Activated naive CD4-positive, alpha-beta T cell treated with anti-CD3 and anti-CD28 coated beads for 36 hours (primary cell): ENCODE measurements at regions not wholly inside any gene's neighbourhood (a gene's known extent, or its start where the extent isn't known, plus 50 kb on each side); places are given as distances from the start of the nearest gene placed in this dataset.
"Not testable (repeated sequence)": the region's sequence is repeated elsewhere in the genome, so short reads cannot be mapped to it uniquely, and the experiment has no call there.

Source experiments
- CTCF ChIA-PET: fragments of 350-600 bp; sonication (Branson Sonifier 250); formaldehyde crosslinking; loops from one replicate; lab custom pipeline; 2021; ENCODE audit warnings: antibody characterized with exemption; lab: Charles Lee
- DNase-seq: peaks from one replicate; pipeline ENCODE4 v3.0.0-alpha.2; 2020
- H3K27ac Mint-ChIP-seq: one replicate; pipeline ENCODE4 v1.8.0; 2021; ENCODE audit warnings: mild to moderate bottlenecking, mixed read lengths
- H3K27me3 Mint-ChIP-seq: one replicate; pipeline ENCODE4 v1.8.0; 2021; ENCODE audit warnings: low read depth, mixed read lengths
- H3K36me3 Mint-ChIP-seq: one replicate; pipeline ENCODE4 v1.8.0; 2021; ENCODE audit warnings: low read depth, mixed read lengths
- H3K4me1 Mint-ChIP-seq: one replicate; pipeline ENCODE4 v1.8.0; 2021; ENCODE audit warnings: low read depth, mixed read lengths
- H3K4me3 Mint-ChIP-seq: one replicate; pipeline ENCODE4 v1.8.0; 2021; ENCODE audit warnings: mild to moderate bottlenecking, moderate library complexity, mixed read lengths
- H3K9me3 Mint-ChIP-seq: one replicate; pipeline ENCODE4 v1.8.0; 2021; ENCODE audit warnings: mixed read lengths
- intact Hi-C: fragments of 100-400 bp; cut with micrococcal nuclease; formaldehyde crosslinking; loops from one replicate; pipeline ENCODE4 v1.15.1; 2023

DNA sequence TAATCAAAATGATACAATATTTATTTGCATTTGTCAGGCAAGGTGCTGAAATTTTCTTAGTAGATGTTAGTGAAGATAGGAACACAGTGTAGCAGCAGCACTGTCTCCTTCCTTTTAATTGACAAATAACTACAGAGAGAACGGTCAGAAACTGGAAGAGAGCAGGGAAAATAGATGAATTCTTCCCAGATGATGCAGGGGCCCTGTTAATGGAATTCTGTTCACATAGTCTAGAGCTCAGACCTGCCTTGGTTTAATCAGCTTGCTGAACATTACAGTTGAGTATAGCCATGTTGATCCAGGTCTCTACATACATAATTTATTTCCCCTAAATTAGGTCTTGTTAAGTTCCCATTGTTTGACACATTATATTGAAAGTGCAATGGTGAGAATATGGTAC, 127.4 kb downstream of the SLC17A6 start:
- intact Hi-C loops, result no loop called here
- H3K27me3 Mint-ChIP-seq, result peaks cover 14% of the 10 kb centered on the region
- no peak for DNase-seq
- no peak overlapping the region for H3K4me3 Mint-ChIP-seq
- H3K27ac Mint-ChIP-seq, result no peak overlapping the region
- H3K4me1 Mint-ChIP-seq, result no peaks in the 10 kb centered on the region
- H3K36me3 Mint-ChIP-seq, result no peaks in the 10 kb centered on the region
- CTCF ChIA-PET, result interaction anchor here (0.6 kb wide), 1 partner anchor 208 kb away, joined by 3 read pairs; no protein-coding TSS in a partner anchor
- no peaks in the 10 kb centered on the region for H3K9me3 Mint-ChIP-seq

- Mint-ChIP-seq H3K4me1 (no peaks in the 10 kb centered on the region), H3K36me3 (no peaks in the 10 kb centered on the region), H3K9me3 (no peaks in the 10 kb centered on the region), H3K4me3 (no peak overlapping the region), H3K27me3 (peaks cover 13% of the 10 kb centered on the region), H3K27ac (no peak overlapping the region)
- DNase-seq, result no peak
- CTCF ChIA-PET, result no interaction called here
- intact Hi-C loops, result no loop called here
Measured at GRCh38 chr11:22461626-22462025, 123.4 kb downstream of the SLC17A6 start.

DNA sequence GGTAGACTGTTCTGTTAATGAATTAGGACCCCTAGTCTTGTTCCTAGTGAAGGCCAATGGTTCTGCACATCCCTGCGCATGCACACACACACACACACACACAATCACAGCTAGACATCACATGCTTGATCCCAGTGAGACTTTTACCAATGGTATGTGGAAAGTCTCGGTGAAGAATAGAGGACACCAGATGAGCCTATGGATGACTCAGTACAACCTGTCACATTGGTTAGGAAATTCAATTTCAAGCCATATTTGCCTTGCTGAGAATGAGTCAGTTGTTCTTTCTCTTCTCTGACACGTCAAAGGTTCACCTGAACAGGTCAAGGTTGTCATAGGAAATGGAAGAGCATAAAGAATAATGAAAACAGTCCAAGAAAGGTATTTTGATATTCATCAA, 122.0 kb downstream of the SLC17A6 start:
- H3K27ac Mint-ChIP-seq, result no peak overlapping the region
- intact Hi-C loops, result no loop called here
- H3K9me3 Mint-ChIP-seq, result no peaks in the 10 kb centered on the region
- DNase-seq, result no peak
- H3K36me3 Mint-ChIP-seq, result no peaks in the 10 kb centered on the region
- H3K4me1 Mint-ChIP-seq, result no peaks in the 10 kb centered on the region
- CTCF ChIA-PET, result no interaction called here
- peaks cover 13% of the 10 kb centered on the region for H3K27me3 Mint-ChIP-seq
- H3K4me3 Mint-ChIP-seq, result no peak overlapping the region

GRCh38 chr11:22459048-22459447, 120.9 kb downstream of the SLC17A6 start:
- intact Hi-C loops, result no loop called here
- H3K27ac Mint-ChIP-seq, result no peak overlapping the region

DNA sequence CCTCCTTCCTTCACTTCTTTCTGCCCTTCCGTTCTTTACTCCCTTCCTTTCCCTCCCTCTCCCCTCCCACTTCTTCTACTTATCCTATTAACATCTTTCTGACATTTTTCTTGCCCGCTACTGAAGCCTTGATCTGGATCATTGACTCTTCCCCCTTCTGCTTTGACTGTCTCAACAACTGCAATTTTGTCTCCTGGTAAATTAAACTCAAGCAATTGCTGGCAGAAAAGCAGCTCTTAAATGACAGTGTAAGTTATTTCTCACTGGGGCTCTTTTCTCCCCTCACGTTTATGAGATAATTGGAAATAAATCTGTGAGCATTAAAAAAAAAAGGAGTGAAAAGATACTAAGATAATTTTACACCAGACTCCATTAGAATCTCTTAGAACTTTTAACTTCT, 120.0 kb downstream of the SLC17A6 start:
- Mint-ChIP-seq H3K36me3 (no peaks in the 10 kb centered on the region), H3K9me3 (no peaks in the 10 kb centered on the region), H3K4me3 (no peak overlapping the region), H3K27ac (no peak overlapping the region), H3K27me3 (peaks cover 9% of the 10 kb centered on the region), H3K4me1 (no peaks in the 10 kb centered on the region)
- DNase-seq, result no peak
- intact Hi-C loops, result no loop called here
- CTCF ChIA-PET, result no interaction called here

More at GRCh38 chr11:22459048-22459447, 120.9 kb downstream of the SLC17A6 start:
- peaks cover 9% of the 10 kb centered on the region for H3K27me3 Mint-ChIP-seq
- H3K4me3 Mint-ChIP-seq, result no peak overlapping the region
- H3K4me1 Mint-ChIP-seq, result no peaks in the 10 kb centered on the region
- H3K9me3 Mint-ChIP-seq, result no peaks in the 10 kb centered on the region
- CTCF ChIA-PET, result no interaction called here
- no peaks in the 10 kb centered on the region for H3K36me3 Mint-ChIP-seq
- no peak for DNase-seq

GRCh38 chr11:22456993-22457762, 119.0 kb downstream of the SLC17A6 start:
- intact Hi-C loops, result no loop called here
- CTCF ChIA-PET, result no interaction called here
- H3K27ac Mint-ChIP-seq, result no peak overlapping the region
- no peak overlapping the region for H3K4me3 Mint-ChIP-seq
- DNase-seq, result no peak
- H3K4me1 Mint-ChIP-seq, result no peaks in the 10 kb centered on the region
- peaks cover 14% of the 10 kb centered on the region for H3K27me3 Mint-ChIP-seq
- H3K9me3 Mint-ChIP-seq, result no peaks in the 10 kb centered on the region
- no peaks in the 10 kb centered on the region for H3K36me3 Mint-ChIP-seq

DNA sequence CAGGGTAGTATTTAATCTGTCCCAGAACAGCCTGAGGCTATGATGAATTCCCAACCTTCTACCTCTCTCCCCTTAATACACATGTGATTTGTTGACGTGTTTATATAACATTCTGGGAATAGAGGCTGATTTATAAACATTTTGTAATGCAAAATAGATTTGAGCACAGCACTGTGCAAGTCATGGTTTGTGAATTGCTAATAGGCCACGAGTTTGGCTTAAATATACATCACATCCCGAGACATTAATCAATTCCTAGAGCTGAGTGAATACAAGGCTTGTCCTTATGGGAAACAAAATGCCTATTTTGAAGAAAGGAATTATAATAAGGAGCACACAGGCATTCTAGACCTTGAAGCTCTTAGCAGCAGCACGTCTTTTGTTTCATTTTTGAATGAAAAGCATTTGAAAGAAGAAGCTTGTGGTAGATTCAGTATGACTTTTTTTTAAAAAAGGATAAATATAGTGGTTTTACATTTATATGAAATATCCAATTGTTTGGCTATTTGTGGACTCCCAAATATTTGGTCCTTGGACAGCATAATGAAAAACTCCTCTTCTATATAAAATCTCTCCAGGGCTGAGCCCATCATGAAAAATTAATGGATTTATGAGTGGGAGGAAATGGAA, 116.4 kb downstream of the SLC17A6 start:
- CTCF ChIA-PET, result interaction anchor here (0.7 kb wide), 1 partner anchor 247 kb away, joined by 4 read pairs; no protein-coding TSS in a partner anchor
- H3K4me1 Mint-ChIP-seq, result no peaks in the 10 kb centered on the region
- no peak for DNase-seq
- peaks cover 14% of the 10 kb centered on the region for H3K27me3 Mint-ChIP-seq
- H3K4me3 Mint-ChIP-seq, result no peak overlapping the region
- H3K27ac Mint-ChIP-seq, result no peak overlapping the region
- no peaks in the 10 kb centered on the region for H3K36me3 Mint-ChIP-seq
- intact Hi-C loops, result no loop called here
- H3K9me3 Mint-ChIP-seq, result no peaks in the 10 kb centered on the region

- DNase-seq, result no peak
- no peaks in the 10 kb centered on the region for H3K36me3 Mint-ChIP-seq
- no peak overlapping the region for H3K4me3 Mint-ChIP-seq
- H3K9me3 Mint-ChIP-seq, result no peaks in the 10 kb centered on the region
- intact Hi-C loops, result no loop called here
- H3K4me1 Mint-ChIP-seq, result no peaks in the 10 kb centered on the region
- peaks cover 8% of the 10 kb centered on the region for H3K27me3 Mint-ChIP-seq
- no peak overlapping the region for H3K27ac Mint-ChIP-seq
- CTCF ChIA-PET, result no interaction called here
Measured at GRCh38 chr11:22449441-22449840, 111.3 kb downstream of the SLC17A6 start.

DNA sequence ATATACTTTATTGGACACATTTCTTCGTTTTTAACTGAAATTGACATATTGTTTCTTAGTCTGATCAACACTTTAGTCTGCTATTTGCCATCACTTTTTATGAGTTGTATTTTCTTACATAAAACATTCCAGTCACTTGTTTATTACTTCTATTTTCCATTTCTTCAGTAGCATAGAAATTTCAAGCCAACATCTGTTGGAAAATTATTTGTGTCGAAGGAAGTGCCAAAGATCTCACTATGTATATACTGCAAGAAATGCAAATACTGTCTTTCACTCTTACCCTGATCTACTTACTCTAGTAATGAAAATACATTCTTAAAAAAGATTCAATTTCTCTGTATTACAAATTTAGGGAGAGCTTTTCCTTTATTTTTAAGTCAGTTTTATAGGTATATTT, 105.9 kb downstream of the SLC17A6 start:
- H3K4me3 Mint-ChIP-seq, result no peak overlapping the region
- peaks cover 3% of the 10 kb centered on the region for H3K27me3 Mint-ChIP-seq
- intact Hi-C loops, result no loop called here
- no peak overlapping the region for H3K27ac Mint-ChIP-seq
- no peak for DNase-seq
- no peaks in the 10 kb centered on the region for H3K9me3 Mint-ChIP-seq
- no peaks in the 10 kb centered on the region for H3K4me1 Mint-ChIP-seq
- no peaks in the 10 kb centered on the region for H3K36me3 Mint-ChIP-seq
- CTCF ChIA-PET, result no interaction called here

DNA sequence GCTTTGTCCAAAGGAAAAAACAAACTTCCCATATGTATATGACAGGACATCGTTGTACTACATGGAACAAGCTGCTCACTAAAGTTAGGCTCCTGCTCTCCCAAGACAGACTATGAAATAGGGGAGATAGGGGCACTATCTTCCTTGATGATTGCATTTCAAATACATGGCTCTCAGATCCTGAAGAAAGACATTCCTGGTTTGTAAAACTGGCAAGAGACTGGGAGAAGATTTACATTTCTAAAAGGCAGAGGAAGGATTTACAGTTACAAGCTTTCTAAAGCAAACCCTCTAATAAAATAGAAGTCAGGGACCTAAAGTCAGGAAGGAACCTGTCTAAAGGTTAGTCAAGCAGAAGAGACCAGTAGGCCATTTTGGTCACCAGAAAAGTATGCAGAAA, 103.7 kb downstream of the SLC17A6 start:
- CTCF ChIA-PET, result interaction anchor here (1.1 kb wide), 1 partner anchor 346 kb away, joined by 3 read pairs; no protein-coding TSS in a partner anchor

DNA sequence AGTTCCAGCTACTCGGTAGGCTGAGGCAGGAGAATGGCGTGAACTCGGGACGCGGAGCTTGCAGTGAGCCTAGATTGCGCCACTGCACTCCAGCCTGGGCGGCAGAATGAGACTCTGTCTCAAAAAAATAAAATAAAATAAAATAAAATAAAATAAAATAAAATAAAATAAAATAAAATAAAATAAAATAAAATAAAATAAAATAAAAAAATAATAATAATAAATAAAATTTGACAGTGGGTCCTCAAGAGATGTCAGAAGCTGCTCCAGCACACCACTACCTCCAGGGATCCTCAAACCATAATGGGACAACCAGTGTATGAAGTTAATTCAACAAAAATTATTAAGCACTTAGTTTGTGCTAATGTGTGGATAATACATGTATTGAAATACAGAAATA, 97.4 kb downstream of the SLC17A6 start:
- DNase-seq, H3K4me3 Mint-ChIP-seq, H3K27ac Mint-ChIP-seq, CTCF ChIA-PET, H3K36me3 Mint-ChIP-seq, intact Hi-C loops, H3K9me3 Mint-ChIP-seq: not testable (repeated sequence)
- peaks cover 17% of the 10 kb centered on the region for H3K4me1 Mint-ChIP-seq
- peaks cover 29% of the 10 kb centered on the region for H3K27me3 Mint-ChIP-seq

More for the DNA sequence above, 103.7 kb downstream of the SLC17A6 start:
- intact Hi-C loops, result no loop called here
- H3K9me3 Mint-ChIP-seq, result no peaks in the 10 kb centered on the region
- H3K4me3 Mint-ChIP-seq, result no peak overlapping the region
- H3K36me3 Mint-ChIP-seq, result no peaks in the 10 kb centered on the region
- no peak for DNase-seq
- no peaks in the 10 kb centered on the region for H3K4me1 Mint-ChIP-seq
- H3K27me3 Mint-ChIP-seq, result peaks cover 3% of the 10 kb centered on the region
- no peak overlapping the region for H3K27ac Mint-ChIP-seq

DNA sequence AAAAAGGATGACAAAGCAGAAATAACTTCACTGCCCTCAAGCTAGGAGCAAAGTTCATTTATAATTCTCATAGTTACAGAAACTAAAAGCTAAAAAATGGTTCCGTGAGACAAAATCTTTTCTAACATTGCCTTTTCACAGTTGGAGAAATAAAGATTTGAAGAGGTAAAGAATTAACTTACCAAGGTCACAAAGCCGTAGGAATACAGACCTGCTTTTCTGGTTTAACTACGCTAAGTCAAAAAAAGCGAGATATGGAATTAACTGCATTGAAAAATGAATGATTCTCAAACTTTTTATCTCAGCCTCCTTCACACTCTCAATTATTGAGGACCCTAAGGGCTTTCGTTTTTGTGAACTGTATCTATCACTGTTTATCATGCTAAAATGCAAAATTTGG, 95.3 kb downstream of the SLC17A6 start:
- H3K4me1 Mint-ChIP-seq, result peaks cover 17% of the 10 kb centered on the region
- H3K27me3 Mint-ChIP-seq, result peaks cover 35% of the 10 kb centered on the region
- no peak for DNase-seq
- H3K36me3 Mint-ChIP-seq, result no peaks in the 10 kb centered on the region
- no peak overlapping the region for H3K4me3 Mint-ChIP-seq
- no peaks in the 10 kb centered on the region for H3K9me3 Mint-ChIP-seq
- no peak overlapping the region for H3K27ac Mint-ChIP-seq
- CTCF ChIA-PET, result interaction anchor here (0.9 kb wide), 1 partner anchor 224 kb away, joined by 3 read pairs; no protein-coding TSS in a partner anchor
- intact Hi-C loops, result loop anchor here (2.0 to 5.0 kb wide), 2 partner anchors 96 to 191 kb away; partner anchors contain the start of genes FANCF and SLC17A6
